Transverse colon (tissue), 4 donors: ENCODE measurements at regions not wholly inside any gene's neighbourhood (a gene's known extent, or its start where the extent isn't known, plus 50 kb on each side); places are given as distances from the start of the nearest gene placed in this dataset.

Source experiments
- DNase-seq: peaks from one replicate; pipeline ENCODE4 v3.0.0-alpha.2; 2019
- H3K27ac ChIP-seq, 4 donors: fragments of 200-600 bp; sonication (generic); 2 replicates each; pipeline ENCODE4 v1.5.1; 2016 to 2018; ENCODE audit warnings: inconsistent platforms in 4 of 4
- H3K27me3 ChIP-seq: fragments of 200-600 bp; sonication (generic); 2 replicates; pipeline ENCODE4 v1.5.1; 2017; ENCODE audit warnings: inconsistent platforms
- H3K36me3 ChIP-seq, 4 donors: fragments of 200-600 bp; sonication (generic); 2 replicates each; pipeline ENCODE4 v1.5.1; 2017 to 2019; ENCODE audit warnings: inconsistent platforms in 4 of 4
- H3K4me1 ChIP-seq, 4 donors: fragments of 200-600 bp; sonication (generic); 2 replicates each; pipeline ENCODE4 v1.5.1; 2017 to 2020; ENCODE audit warnings: inconsistent platforms in 4 of 4
- H3K4me3 ChIP-seq, 4 donors: fragments of 200-600 bp; sonication (generic); 1 replicate in 1 of 4; 2 replicates in 3 of 4; pipeline versions ENCODE4 v1.5.1 to v1.6.1; 2017 to 2019; ENCODE audit warnings: inconsistent platforms in 4 of 4
- H3K9me3 ChIP-seq, 2 donors: fragments of 200-600 bp; sonication (generic); 2 replicates each; pipeline ENCODE4 v1.5.1; 2017 to 2019; ENCODE audit warnings: inconsistent platforms in 2 of 2
- CTCF ChIP-seq, 5 experiments: fragments of 200-600 bp in 3 of 5; fragments of 450-650 bp in 2 of 5; sonication (generic) in 3 of 5; IDR thresholded peaks; 1 replicate in 2 of 5; 2 replicates in 3 of 5; pipeline ENCODE4 v1.5.1; 2016 to 2017; ENCODE audit warnings: antibody characterized with exemption in 5 of 5, inconsistent platforms in 3 of 5, mild to moderate bottlenecking in 2 of 5, moderate library complexity in 1 of 5
- EP300 ChIP-seq: sonication (generic); formaldehyde crosslinking; IDR thresholded peaks from one replicate; pipeline ENCODE4 v1.6.1; 2017; ENCODE audit warnings: antibody characterized with exemption, low read depth
- POLR2A ChIP-seq: fragments of 450-650 bp; IDR thresholded peaks from one replicate; pipeline ENCODE4 v1.6.1; 2016; ENCODE audit warnings: antibody characterized with exemption, mild to moderate bottlenecking, moderate library complexity
- POLR2AphosphoS5 ChIP-seq, 3 donors: sonication (generic); formaldehyde crosslinking; IDR thresholded peaks; one replicate each; pipeline ENCODE4 v1.6.1; 2016; ENCODE audit warnings: antibody characterized with exemption in 3 of 3
- WGBS, 2 donors: methylation state at CpG; one replicate each; pipeline ENCODE4 v1.1.5; 2018; ENCODE audit warnings: low coverage in 1 of 2; 5-methylcytosine and 5-hydroxymethylcytosine counted together
- in situ Hi-C, 4 donors: fragments of 200-750 bp; cut with MboI; loops; one replicate each; pipeline versions ENCODE4 v1.15.0 to v1.15.1; 2017; ENCODE audit warnings: low sequenced_read_pairs in 3 of 4, low pct_ligation_motif_present in 1 of 4, low pct_unique_long_range_greater_than_20kb in 1 of 4
- intact Hi-C: fragments of 100-400 bp; cut with DNase I; formaldehyde crosslinking; loops from one replicate; pipeline ENCODE4 v1.15.1; 2023; ENCODE audit warnings: low total_unique reads

DNA sequence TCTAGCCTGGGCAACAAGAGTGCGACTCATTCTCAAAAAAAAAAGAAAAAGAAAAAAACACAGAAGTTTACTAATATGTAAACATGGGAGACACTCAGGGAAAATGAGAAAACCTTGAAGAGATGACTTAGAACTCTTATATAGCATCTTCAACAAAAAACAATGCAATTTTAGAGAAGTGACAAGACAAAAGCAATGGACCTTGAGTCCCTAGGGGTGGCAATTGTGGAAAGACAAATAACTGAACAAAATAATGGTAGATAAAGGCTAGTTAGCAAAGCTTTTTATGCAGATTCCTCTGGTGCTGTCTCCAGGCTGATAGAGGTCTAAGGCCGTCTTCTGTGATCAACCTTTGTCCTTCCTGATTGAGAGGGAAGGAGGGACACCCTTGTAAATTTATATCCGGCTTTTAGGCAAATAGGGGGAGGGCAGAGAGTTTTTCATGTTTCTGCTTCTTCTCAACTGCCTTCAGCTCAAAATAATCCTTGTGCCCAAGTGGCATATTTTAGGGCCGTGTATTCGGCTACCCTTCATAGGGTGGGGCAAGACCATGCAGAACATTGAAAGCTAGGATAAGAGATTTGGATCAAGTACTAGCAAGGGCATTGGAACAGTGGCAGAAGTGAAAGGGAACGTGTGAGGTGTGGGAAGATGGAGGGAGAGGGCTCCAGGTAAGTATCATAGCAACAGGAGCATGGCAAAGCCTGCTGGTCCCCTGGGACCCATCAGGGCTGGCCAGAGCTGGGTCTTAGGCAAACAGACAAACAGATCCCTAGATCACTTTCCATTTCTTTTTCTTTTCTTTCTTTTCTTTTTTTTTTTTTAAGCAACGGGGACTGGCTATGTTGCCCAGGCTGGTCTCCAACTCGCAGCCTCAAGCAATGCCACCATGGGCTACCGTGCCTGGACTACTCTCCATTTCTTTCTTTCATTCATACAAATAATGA lies 95.0 kb upstream of the CALM2 start:
- in situ Hi-C loops (no loop called here), intact Hi-C loops (no loop called here)
- H3K4me1 ChIP-seq = peaks cover 19 to 70% (median 57%) of the 10 kb centered on the region in 4 donors
- no peak overlapping the region for H3K4me3 ChIP-seq
- TF ChIP-seq POLR2AphosphoS5 (IDR thresholded peaks at IDR 0.05) = peak in 1 of 3 donors; percentile 33
- TF ChIP-seq EP300 = no peak
- TF ChIP-seq POLR2A = no peak
- no peaks in the 10 kb centered on the region for H3K36me3 ChIP-seq
- peak overlapping the region; percentile 83 to 88 (median 84) for H3K27ac ChIP-seq
- no peaks in the 10 kb centered on the region for H3K27me3 ChIP-seq
- H3K9me3 ChIP-seq = no peaks in the 10 kb centered on the region
- DNase-seq = no peak
- WGBS, 2 donors = 59 to 62% methylated on average over 8 to 9 of the region's 9 CpGs

GRCh38 chr2:47270421-47270820 lies 94.1 kb upstream of the CALM2 start:
- TF ChIP-seq POLR2AphosphoS5 (IDR thresholded peaks at IDR 0.05) (no peak), POLR2A (no peak), EP300 (no peak), CTCF (IDR thresholded peaks at IDR 0.05) (no peak)
- intact Hi-C loops (no loop called here), in situ Hi-C loops (no loop called here)
- Histone ChIP-seq H3K4me3 (no peak overlapping the region), H3K4me1 (peaks cover 19 to 71% (median 57%) of the 10 kb centered on the region in 4 donors), H3K9me3 (no peaks in the 10 kb centered on the region), H3K27me3 (no peaks in the 10 kb centered on the region), H3K27ac (peak overlapping the region; percentile 75 to 88 (median 83)), H3K36me3 (no peaks in the 10 kb centered on the region)
- WGBS, 2 donors = 93 to 94% methylated on average over 3 to 5 of the region's 5 CpGs
- no peak for DNase-seq

- H3K4me1 ChIP-seq = peaks cover 19 to 75% (median 59%) of the 10 kb centered on the region in 4 donors
- H3K27ac ChIP-seq = peak overlapping the region; percentile 75 to 88 (median 83)
- no peaks in the 10 kb centered on the region for H3K36me3 ChIP-seq
- intact Hi-C loops = no loop called here
- in situ Hi-C loops = no loop called here
- no peaks in the 10 kb centered on the region for H3K27me3 ChIP-seq
- no peak overlapping the region for H3K4me3 ChIP-seq
- DNase-seq = peak; percentile 69
- WGBS, 2 donors = 31 to 80% methylated on average over 1 to 5 of the region's 5 CpGs
- no peaks in the 10 kb centered on the region for H3K9me3 ChIP-seq
- TF ChIP-seq EP300 (peak; percentile 11), CTCF (IDR thresholded peaks at IDR 0.05) (no peak), POLR2AphosphoS5 (IDR thresholded peaks at IDR 0.05) (peak in 1 of 3 donors; percentile 39), POLR2A (no peak)
Observed at GRCh38 chr2:47269316-47270232, 93.3 kb upstream of the CALM2 start.

DNA sequence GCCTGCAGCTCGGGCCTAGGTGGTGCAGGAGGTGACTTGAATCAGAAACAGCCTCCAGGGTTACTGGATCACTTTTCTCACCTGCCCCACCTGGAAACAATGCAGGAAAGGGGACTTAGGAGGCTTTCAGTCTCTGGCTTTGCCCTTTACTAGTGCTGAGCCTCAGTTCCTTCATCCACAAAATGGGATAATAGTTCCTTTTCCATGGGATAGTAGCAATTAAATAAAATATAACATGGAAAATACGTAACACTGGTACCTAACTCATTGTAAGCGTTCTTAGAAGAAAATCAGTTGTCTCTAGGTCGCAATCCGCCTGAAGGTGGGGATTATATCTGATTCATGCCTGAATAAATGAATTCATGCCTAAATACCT lies 91.4 kb upstream of the CALM2 start:
- Histone ChIP-seq H3K27ac (peak overlapping the region in 1 of 4 donors; percentile 53), H3K36me3 (no peaks in the 10 kb centered on the region), H3K4me1 (peaks cover 14 to 57% (median 41%) of the 10 kb centered on the region in 4 donors), H3K27me3 (no peaks in the 10 kb centered on the region), H3K4me3 (no peak overlapping the region), H3K9me3 (no peaks in the 10 kb centered on the region)
- in situ Hi-C loops (no loop called here), intact Hi-C loops (no loop called here)
- TF ChIP-seq CTCF (IDR thresholded peaks at IDR 0.05) (no peak), POLR2A (no peak), POLR2AphosphoS5 (IDR thresholded peaks at IDR 0.05) (no peak), EP300 (no peak)
- DNase-seq = no peak
- 95 to 96% methylated on average over 4 to 5 of the region's 5 CpGs for WGBS, 2 donors
